HG03442 (cell line): ENCODE measurements at regions not wholly inside any gene's neighbourhood (a gene's known extent, or its start where the extent isn't known, plus 50 kb on each side); places are given as distances from the start of the nearest gene placed in this dataset.

ENCODE experiments used
- ATAC-seq: cut with Tn5 transposase; IDR thresholded peaks from one replicate; pipeline ENCODE4 v1.9.1; 2021; ENCODE audit warnings: mild to moderate bottlenecking, moderate library complexity; ENCODE audit not compliant: unreplicated experiment

- ATAC-seq, result no peak
Measured at GRCh38 chr4:136581119-136581518, 951.2 kb downstream of the PCDH18 start.

- ATAC-seq, result no peak
Measured at GRCh38 chr4:136575146-136575545, 957.1 kb downstream of the PCDH18 start.

GRCh38 chr4:136573460-136573859 is 958.8 kb downstream of the PCDH18 start:
- ATAC-seq, result no peak

GRCh38 chr4:136571315-136571714 is 961.0 kb downstream of the PCDH18 start:
- ATAC-seq, result no peak

GRCh38 chr4:136562834-136563233 is 969.5 kb downstream of the PCDH18 start:
- no peak for ATAC-seq

- no peak for ATAC-seq
Measured at GRCh38 chr4:136558940-136559494, 973.3 kb downstream of the PCDH18 start.

GRCh38 chr4:136557396-136557795 is 974.9 kb downstream of the PCDH18 start:
- ATAC-seq, result no peak

- no peak for ATAC-seq
Measured at GRCh38 chr4:136554033-136554432, 978.3 kb downstream of the PCDH18 start.

GRCh38 chr4:136551753-136552152 is 980.5 kb downstream of the PCDH18 start:
- no peak for ATAC-seq

- no peak for ATAC-seq
Measured at GRCh38 chr4:136540747-136541146, 991.5 kb downstream of the PCDH18 start.

- ATAC-seq, result no peak
Measured at GRCh38 chr4:136528131-136528530, 1004.2 kb downstream of the PCDH18 start.

GRCh38 chr4:136526517-136526916 is 1005.8 kb downstream of the PCDH18 start:
- ATAC-seq, result no peak

GRCh38 chr4:136524039-136524438 is 1008.3 kb downstream of the PCDH18 start:
- no peak for ATAC-seq

GRCh38 chr4:136516371-136516770 is 1015.9 kb downstream of the PCDH18 start:
- no peak for ATAC-seq

GRCh38 chr4:136505020-136505419 is 1027.3 kb downstream of the PCDH18 start:
- ATAC-seq, result no peak

GRCh38 chr4:136495851-136496250 is 1036.4 kb downstream of the PCDH18 start:
- no peak for ATAC-seq

- ATAC-seq, result no peak
Measured at GRCh38 chr4:136495076-136495475, 1037.2 kb downstream of the PCDH18 start.

GRCh38 chr4:136489101-136489500 is 1043.2 kb downstream of the PCDH18 start:
- ATAC-seq, result no peak

- no peak for ATAC-seq
Measured at GRCh38 chr4:136484996-136485395, 1047.3 kb downstream of the PCDH18 start.

- no peak for ATAC-seq
Measured at GRCh38 chr4:136476753-136477152, 1055.5 kb downstream of the PCDH18 start.

- no peak for ATAC-seq
Measured at GRCh38 chr4:136471051-136471450, 1061.2 kb downstream of the PCDH18 start.

- no peak for ATAC-seq
Measured at GRCh38 chr4:136465691-136466090, 1066.6 kb downstream of the PCDH18 start.

GRCh38 chr4:136463941-136464340 is 1068.4 kb downstream of the PCDH18 start:
- ATAC-seq, result no peak
